DND-41 (cell line): ENCODE measurements at regions not wholly inside any gene's neighbourhood (a gene's known extent, or its start where the extent isn't known, plus 50 kb on each side); places are given as distances from the start of the nearest gene placed in this dataset.

Source experiments
- ATAC-seq: fragments of 200-7000 bp; cut with Tn5 transposase; 3 replicates; pipeline ENCODE4 v1.9.1; 2021; ENCODE audit warnings: low read depth; ENCODE audit not compliant: insufficient read depth
- DNase-seq: peaks from one replicate; pipeline ENCODE4 v3.0.0-alpha.2; 2020
- H2AFZ ChIP-seq: 2 replicates; pipeline ENCODE4 v1.6.0; 2012; ENCODE audit warnings: low read depth, low read length
- H3K27ac ChIP-seq: 2 replicates; pipeline ENCODE4 v1.5.1; 2012; ENCODE audit warnings: low read length, inconsistent platforms
- H3K27me3 ChIP-seq: fragments of 200-600 bp; sonication (generic); 2 replicates; pipeline ENCODE4 v1.6.0; 2012; ENCODE audit warnings: low read length, mild to moderate bottlenecking, inconsistent platforms; ENCODE audit not compliant: insufficient read depth, poor library complexity
- H3K36me3 ChIP-seq: 2 replicates; pipeline ENCODE4 v1.5.1; 2012; ENCODE audit warnings: low read length, inconsistent platforms; ENCODE audit not compliant: insufficient read depth
- H3K4me1 ChIP-seq: 2 replicates; pipeline ENCODE4 v1.5.1; 2012; ENCODE audit warnings: mild to moderate bottlenecking, low read length; ENCODE audit not compliant: insufficient read depth
- H3K4me2 ChIP-seq: 2 replicates; pipeline ENCODE4 v1.6.0; 2012; ENCODE audit warnings: mild to moderate bottlenecking, moderate library complexity, low read length, inconsistent platforms; ENCODE audit not compliant: insufficient read depth
- H3K4me3 ChIP-seq, 2 experiments: fragments of 200-600 bp in 1 of 2; shearing (Covaris generic) in 1 of 2; 2 replicates each; pipeline ENCODE4 v1.5.1; 2012 to 2016; ENCODE audit warnings: inconsistent platforms in 2 of 2, low read length in 2 of 2, mild to moderate bottlenecking in 2 of 2, low read depth in 1 of 2, moderate library complexity in 1 of 2
- H3K79me2 ChIP-seq: 2 replicates; pipeline ENCODE4 v1.6.0; 2012; ENCODE audit warnings: low read length, inconsistent platforms; ENCODE audit not compliant: insufficient read depth
- H3K9ac ChIP-seq: 2 replicates; pipeline ENCODE4 v1.6.0; 2012; ENCODE audit warnings: low read depth, mild to moderate bottlenecking, inconsistent platforms, low read length, moderate library complexity
- H3K9me3 ChIP-seq: 2 replicates; pipeline ENCODE4 v1.5.1; 2012; ENCODE audit warnings: low read length, moderate library complexity, mild to moderate bottlenecking, inconsistent platforms; ENCODE audit not compliant: insufficient read depth, severe bottlenecking
- H4K20me1 ChIP-seq: 2 replicates; pipeline ENCODE4 v1.6.0; 2012; ENCODE audit warnings: low read length; ENCODE audit not compliant: insufficient read depth
- CTCF ChIP-seq: IDR thresholded peaks from 2 replicates; pipeline ENCODE4 v1.5.1; 2012; ENCODE audit warnings: borderline replicate concordance, low read length, moderate library complexity, mild to moderate bottlenecking; ENCODE audit not compliant: poor library complexity, severe bottlenecking; ENCODE audit errors: extremely low read depth
- EZH2 ChIP-seq: IDR thresholded peaks from 3 replicates; pipeline ENCODE4 v1.6.1; 2012; ENCODE audit warnings: borderline replicate concordance, low read depth, mild to moderate bottlenecking, moderate library complexity, low read length, inconsistent platforms; ENCODE audit not compliant: severe bottlenecking

GRCh38 chr3:147538034-147538433 is 128.9 kb downstream of the ZIC1 start:
- Histone ChIP-seq H3K9ac (no peak overlapping the region), H2AFZ (peak overlapping the region; percentile 34; the same call in 1 of the 2 replicates), H3K79me2 (no peaks in the 10 kb centered on the region), H3K4me3 (no peak overlapping the region), H4K20me1 (no peaks in the 10 kb centered on the region), H3K4me2 (no peak overlapping the region; the same call in 1 of the 2 replicates), H3K27me3 (no peaks in the 10 kb centered on the region), H3K9me3 (peaks cover 13% of the 10 kb centered on the region), H3K27ac (no peak overlapping the region), H3K4me1 (peaks cover 6% of the 10 kb centered on the region; the same call in 1 of the 2 replicates), H3K36me3 (no peaks in the 10 kb centered on the region)
- DNase-seq (no peak), ATAC-seq (peak; percentile 48; the same call in 1 of the 3 replicates)
- TF ChIP-seq EZH2 (no peak), CTCF (no peak)

GRCh38 chr3:147540921-147541320 is 131.8 kb downstream of the ZIC1 start:
- Histone ChIP-seq H3K4me2 (no peak overlapping the region), H3K27me3 (no peaks in the 10 kb centered on the region), H3K9ac (no peak overlapping the region), H3K36me3 (no peaks in the 10 kb centered on the region), H2AFZ (no peak overlapping the region), H4K20me1 (no peaks in the 10 kb centered on the region), H3K9me3 (peaks cover 13% of the 10 kb centered on the region), H3K4me3 (no peak overlapping the region), H3K4me1 (peaks cover 6% of the 10 kb centered on the region; the same call in 1 of the 2 replicates), H3K79me2 (no peaks in the 10 kb centered on the region), H3K27ac (no peak overlapping the region)
- TF ChIP-seq CTCF: no peak
- TF ChIP-seq EZH2: no peak
- DNase-seq: no peak
- no peak for ATAC-seq

- H3K36me3 ChIP-seq: no peaks in the 10 kb centered on the region
- H3K9ac ChIP-seq: no peak overlapping the region
- no peaks in the 10 kb centered on the region for H4K20me1 ChIP-seq
- H3K4me1 ChIP-seq: no peaks in the 10 kb centered on the region
- no peak overlapping the region for H2AFZ ChIP-seq
- no peak for TF ChIP-seq CTCF
- no peak for TF ChIP-seq EZH2
- no peaks in the 10 kb centered on the region for H3K27me3 ChIP-seq
- no peak overlapping the region for H3K4me2 ChIP-seq
- peaks cover 13% of the 10 kb centered on the region for H3K9me3 ChIP-seq
- no peak overlapping the region for H3K4me3 ChIP-seq
- H3K27ac ChIP-seq: no peak overlapping the region
- H3K79me2 ChIP-seq: no peaks in the 10 kb centered on the region
- ATAC-seq (no peak), DNase-seq (no peak)
Observed at GRCh38 chr3:147544290-147544689, 135.1 kb downstream of the ZIC1 start.

GRCh38 chr3:147551491-147551890 is 142.3 kb downstream of the ZIC1 start:
- Histone ChIP-seq H3K9me3 (no peaks in the 10 kb centered on the region), H3K4me2 (no peak overlapping the region), H3K36me3 (no peaks in the 10 kb centered on the region), H4K20me1 (no peaks in the 10 kb centered on the region), H3K79me2 (no peaks in the 10 kb centered on the region), H3K4me1 (no peaks in the 10 kb centered on the region), H3K9ac (no peak overlapping the region), H3K27me3 (no peaks in the 10 kb centered on the region), H3K4me3 (no peak overlapping the region), H3K27ac (no peak overlapping the region), H2AFZ (no peak overlapping the region)
- TF ChIP-seq EZH2 (no peak), CTCF (no peak)
- DNase-seq (no peak), ATAC-seq (no peak)
